Skeletal muscle tissue (tissue), 3 donors: ENCODE measurements at regions not wholly inside any gene's neighbourhood (a gene's known extent, or its start where the extent isn't known, plus 50 kb on each side); places are given as distances from the start of the nearest gene placed in this dataset.
"Not testable (repeated sequence)": the region's sequence is repeated elsewhere in the genome, so short reads cannot be mapped to it uniquely, and the experiment has no call there.

Source experiments
- H3K27ac ChIP-seq: one replicate; pipeline ENCODE4 v1.7.0; 2013; ENCODE audit warnings: mild to moderate bottlenecking, low read depth, low read length, inconsistent platforms
- H3K27me3 ChIP-seq, 3 donors: one replicate each; pipeline ENCODE4 v1.7.0; 2013; ENCODE audit warnings: low read length in 3 of 3; ENCODE audit not compliant: control insufficient read depth in 3 of 3, insufficient read depth in 3 of 3
- H3K36me3 ChIP-seq, 3 donors: one replicate each; pipeline ENCODE4 v1.7.0; 2013; ENCODE audit warnings: low read length in 3 of 3; ENCODE audit not compliant: control insufficient read depth in 3 of 3, insufficient read depth in 3 of 3
- H3K4me1 ChIP-seq, 3 donors: one replicate each; pipeline ENCODE4 v1.7.0; 2013; ENCODE audit warnings: low read length in 3 of 3, mild to moderate bottlenecking in 3 of 3; ENCODE audit not compliant: control insufficient read depth in 3 of 3, insufficient read depth in 3 of 3
- H3K4me3 ChIP-seq, 3 donors: one replicate each; pipeline ENCODE4 v1.7.0; 2013; ENCODE audit warnings: low read length in 3 of 3
- H3K9ac ChIP-seq, 3 donors: one replicate each; pipeline ENCODE4 v1.7.0; 2013; ENCODE audit warnings: low read length in 3 of 3, mild to moderate bottlenecking in 3 of 3, moderate library complexity in 2 of 3, low read depth in 1 of 3
- H3K9me3 ChIP-seq, 3 donors: one replicate each; pipeline ENCODE4 v1.7.0; 2013; ENCODE audit warnings: low read length in 3 of 3; ENCODE audit not compliant: control insufficient read depth in 3 of 3
- donor health status: Osteomylitis.

- Histone ChIP-seq H3K27me3 (no peaks in the 10 kb centered on the region), H3K4me3 (no peak overlapping the region), H3K9me3 (no peaks in the 10 kb centered on the region), H3K36me3 (no peaks in the 10 kb centered on the region), H3K27ac (no peak overlapping the region), H3K9ac (no peak overlapping the region), H3K4me1 (no peaks in the 10 kb centered on the region)
Measured at GRCh38 chr18:25497151-25497794, 145.3 kb upstream of the ZNF521 start.

GRCh38 chr18:25496544-25496943 lies 144.6 kb upstream of the ZNF521 start:
- Histone ChIP-seq H3K27ac (no peak overlapping the region), H3K36me3 (no peaks in the 10 kb centered on the region), H3K27me3 (no peaks in the 10 kb centered on the region), H3K4me1 (no peaks in the 10 kb centered on the region), H3K4me3 (no peak overlapping the region), H3K9me3 (no peaks in the 10 kb centered on the region), H3K9ac (no peak overlapping the region)

GRCh38 chr18:25495606-25496005 lies 143.6 kb upstream of the ZNF521 start:
- no peaks in the 10 kb centered on the region for H3K9me3 ChIP-seq
- H3K27ac ChIP-seq, result no peak overlapping the region
- no peaks in the 10 kb centered on the region for H3K4me1 ChIP-seq
- H3K36me3 ChIP-seq, result no peaks in the 10 kb centered on the region
- no peaks in the 10 kb centered on the region for H3K27me3 ChIP-seq
- H3K9ac ChIP-seq, result no peak overlapping the region
- no peak overlapping the region for H3K4me3 ChIP-seq

- no peaks in the 10 kb centered on the region for H3K27me3 ChIP-seq
- H3K9me3 ChIP-seq, result no peaks in the 10 kb centered on the region
- H3K36me3 ChIP-seq, result no peaks in the 10 kb centered on the region
- no peak overlapping the region for H3K27ac ChIP-seq
- H3K4me3 ChIP-seq, result no peak overlapping the region
- no peaks in the 10 kb centered on the region for H3K4me1 ChIP-seq
- H3K9ac ChIP-seq, result no peak overlapping the region
Measured at GRCh38 chr18:25494888-25495287, 142.9 kb upstream of the ZNF521 start.

GRCh38 chr18:25493401-25493800 lies 141.4 kb upstream of the ZNF521 start:
- Histone ChIP-seq H3K9ac (no peak overlapping the region), H3K4me3 (no peak overlapping the region), H3K4me1 (no peaks in the 10 kb centered on the region), H3K9me3 (no peaks in the 10 kb centered on the region), H3K36me3 (no peaks in the 10 kb centered on the region), H3K27me3 (no peaks in the 10 kb centered on the region), H3K27ac (no peak overlapping the region)

GRCh38 chr18:25490316-25490715 lies 138.3 kb upstream of the ZNF521 start:
- no peak overlapping the region for H3K27ac ChIP-seq
- no peaks in the 10 kb centered on the region for H3K4me1 ChIP-seq
- no peak overlapping the region for H3K4me3 ChIP-seq
- no peak overlapping the region for H3K9ac ChIP-seq
- no peaks in the 10 kb centered on the region for H3K27me3 ChIP-seq
- no peaks in the 10 kb centered on the region for H3K36me3 ChIP-seq
- no peaks in the 10 kb centered on the region for H3K9me3 ChIP-seq

- Histone ChIP-seq H3K9me3 (no peaks in the 10 kb centered on the region), H3K9ac (no peak overlapping the region), H3K4me3 (no peak overlapping the region), H3K27ac (no peak overlapping the region), H3K27me3 (no peaks in the 10 kb centered on the region), H3K4me1 (peaks cover 0 to 9% (median 6%) of the 10 kb centered on the region in 3 donors), H3K36me3 (no peaks in the 10 kb centered on the region)
Measured at GRCh38 chr18:25473008-25473407, 121.0 kb upstream of the ZNF521 start.

- not testable (repeated sequence) for H3K4me3 ChIP-seq, H3K9me3 ChIP-seq, H3K36me3 ChIP-seq, H3K9ac ChIP-seq, H3K27ac ChIP-seq, H3K27me3 ChIP-seq
- H3K4me1 ChIP-seq, result peaks cover 9 to 26% (median 24%) of the 10 kb centered on the region in 3 donors
Measured at GRCh38 chr18:25470756-25471524, 119.0 kb upstream of the ZNF521 start.

- no peaks in the 10 kb centered on the region for H3K9me3 ChIP-seq
- H3K27me3 ChIP-seq, result no peaks in the 10 kb centered on the region
- H3K4me3 ChIP-seq, result no peak overlapping the region
- no peaks in the 10 kb centered on the region for H3K36me3 ChIP-seq
- H3K4me1 ChIP-seq, result peaks cover 9 to 29% (median 26%) of the 10 kb centered on the region in 3 donors
- no peak overlapping the region for H3K27ac ChIP-seq
- no peak overlapping the region for H3K9ac ChIP-seq
Measured at GRCh38 chr18:25470062-25470461, 118.1 kb upstream of the ZNF521 start.

GRCh38 chr18:25469489-25469888 lies 117.5 kb upstream of the ZNF521 start:
- Histone ChIP-seq H3K9me3 (no peaks in the 10 kb centered on the region), H3K4me1 (peaks cover 9 to 33% (median 27%) of the 10 kb centered on the region in 3 donors), H3K27ac (no peak overlapping the region), H3K36me3 (no peaks in the 10 kb centered on the region), H3K4me3 (no peak overlapping the region), H3K27me3 (no peaks in the 10 kb centered on the region), H3K9ac (no peak overlapping the region)
